Glomerular endothelial cell (primary cell): ENCODE measurements at regions not wholly inside any gene's neighbourhood (a gene's known extent, or its start where the extent isn't known, plus 50 kb on each side); places are given as distances from the start of the nearest gene placed in this dataset.

Experiments
- DNase-seq: peaks from one replicate; pipeline ENCODE4 v3.0.0-alpha.2; 2011; ENCODE audit warnings: low read depth, low spot score; ENCODE audit errors: extremely low read depth

DNA sequence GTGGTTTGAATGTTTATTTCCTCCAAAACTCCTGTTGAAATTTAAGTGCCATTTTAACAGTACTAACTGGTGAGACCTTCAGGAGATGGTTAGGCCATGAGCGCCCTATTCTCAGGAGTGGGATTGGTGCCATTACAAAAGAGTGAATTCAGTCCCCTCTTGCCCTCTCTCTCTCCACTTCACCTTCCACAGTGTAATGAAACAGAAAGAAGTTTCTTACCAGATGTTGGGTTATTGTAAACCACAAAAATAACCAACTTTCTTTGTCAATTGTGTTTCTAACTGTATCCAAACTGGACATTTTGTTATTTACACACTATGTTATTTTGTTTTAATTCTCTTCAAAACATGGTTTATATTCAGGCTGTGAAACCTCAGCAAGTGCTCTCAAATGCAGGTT is 1734.3 kb downstream of the PCDH7 start:
- DNase-seq, result no peak

DNA sequence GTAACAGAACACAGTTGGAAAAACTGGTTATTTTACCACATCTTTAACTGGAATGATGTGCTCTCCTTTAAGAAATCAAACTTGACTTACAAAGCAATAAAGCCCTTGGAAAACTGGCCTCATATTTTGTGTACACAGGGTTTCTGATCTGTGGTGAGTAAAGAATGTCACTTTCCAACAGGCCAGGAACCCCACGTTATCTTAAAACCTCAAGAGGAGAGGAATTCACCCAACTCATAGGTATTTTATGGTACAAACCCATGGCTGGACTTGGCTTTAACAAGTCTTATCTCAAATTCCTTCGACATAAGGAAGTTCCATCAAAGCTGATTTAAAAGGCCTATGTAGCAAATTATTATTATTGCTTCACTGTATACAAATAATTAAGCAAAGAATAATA is 1735.1 kb downstream of the PCDH7 start:
- no peak for DNase-seq

DNA sequence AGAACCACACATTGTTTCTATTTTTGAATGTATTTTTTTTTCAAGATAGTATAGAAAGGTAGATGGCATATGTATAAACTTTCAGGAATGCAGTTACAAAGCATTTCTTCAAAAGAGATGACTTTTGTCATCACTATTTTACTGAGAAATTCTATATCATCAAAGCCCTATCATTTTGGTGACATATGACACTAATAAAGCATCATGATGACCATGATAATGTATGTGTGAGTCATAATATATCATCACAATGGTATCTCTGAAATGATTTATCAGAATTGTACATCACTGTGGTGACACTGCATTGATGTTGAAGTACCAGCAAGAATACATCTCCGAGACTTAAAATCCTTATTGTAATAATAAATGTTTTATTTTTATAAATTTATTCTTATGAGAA is 1740.8 kb downstream of the PCDH7 start:
- DNase-seq, result no peak

DNA sequence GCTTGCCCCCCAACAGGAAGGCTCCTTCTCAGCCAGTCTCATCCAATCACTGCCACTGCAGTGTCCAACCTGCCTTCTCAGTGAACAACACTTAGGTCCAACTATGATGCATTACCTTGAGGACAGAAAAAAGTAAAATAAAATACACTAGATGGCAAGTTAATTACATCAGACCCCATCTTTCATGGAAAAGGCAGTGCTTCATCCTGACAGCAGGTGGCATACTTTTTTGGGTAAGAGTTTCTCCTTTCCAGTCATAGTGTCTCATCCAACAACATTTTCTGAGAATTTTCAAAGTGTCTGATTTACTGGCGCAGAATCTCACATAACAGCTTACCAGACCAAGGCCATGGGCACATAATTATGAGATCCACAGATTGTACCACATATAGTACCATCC is 1742.8 kb downstream of the PCDH7 start:
- DNase-seq, result no peak

DNA sequence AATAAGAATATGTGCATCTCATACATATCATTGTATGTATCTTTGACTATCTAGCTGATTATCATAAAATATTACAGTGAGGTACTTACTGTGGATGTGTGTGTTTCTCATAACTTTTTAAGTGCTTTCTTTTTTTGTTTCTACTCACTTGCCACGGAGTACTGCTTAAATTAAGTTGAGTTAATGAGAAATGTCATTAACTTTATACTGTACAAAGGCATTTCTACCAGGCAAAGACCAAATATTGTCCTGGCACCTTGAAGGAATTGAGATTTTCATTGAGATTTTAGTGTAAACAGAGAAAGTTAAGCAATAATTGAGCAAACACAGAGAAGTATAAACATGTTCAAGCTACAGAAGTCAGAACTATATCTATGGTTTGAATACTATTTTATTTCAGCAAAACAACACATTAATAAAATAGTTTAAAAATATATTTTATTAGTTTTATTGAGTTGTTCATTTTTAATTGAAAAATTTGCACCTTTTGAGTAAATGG is 1750.0 kb downstream of the PCDH7 start:
- DNase-seq, result no peak

DNA sequence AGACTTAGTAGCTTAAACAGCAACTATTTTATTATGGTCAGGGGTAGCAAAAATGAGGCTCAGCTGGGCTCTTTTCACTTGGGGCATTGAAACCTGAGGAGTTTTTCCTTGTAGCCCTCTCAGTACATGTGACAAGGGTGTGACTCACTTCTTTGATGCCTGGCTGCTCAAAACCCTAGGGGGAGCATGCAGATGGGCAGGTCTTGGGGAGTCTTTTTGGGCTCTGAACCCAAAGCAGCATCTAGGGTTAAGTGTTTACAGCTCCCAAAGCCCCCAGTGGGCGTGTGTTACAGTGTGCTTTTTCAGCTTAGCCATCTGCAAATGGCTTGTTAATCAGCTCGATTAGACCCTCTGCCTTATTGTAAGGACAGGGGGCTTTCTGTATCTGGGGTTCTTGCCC is 1752.7 kb downstream of the PCDH7 start:
- no peak for DNase-seq

DNA sequence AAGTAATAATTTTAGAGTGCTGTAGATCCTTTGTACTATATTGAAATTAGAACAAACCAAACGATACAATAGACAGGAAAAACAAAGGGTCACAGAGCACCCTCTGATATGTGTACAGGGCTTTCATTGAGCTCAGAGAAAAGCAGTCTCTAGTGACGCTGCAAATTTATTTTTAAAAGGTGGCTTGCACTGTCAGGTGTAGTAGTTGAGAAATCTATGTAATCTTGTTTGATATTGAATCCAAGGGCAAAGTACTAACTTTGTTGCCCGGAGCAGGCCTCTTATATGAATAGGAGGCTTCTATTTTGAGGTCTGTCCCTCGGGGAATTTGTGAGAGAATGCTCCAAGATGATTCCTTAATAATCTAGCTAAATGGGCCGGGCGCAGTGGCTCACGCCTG is 1755.5 kb downstream of the PCDH7 start:
- DNase-seq, result no peak

DNA sequence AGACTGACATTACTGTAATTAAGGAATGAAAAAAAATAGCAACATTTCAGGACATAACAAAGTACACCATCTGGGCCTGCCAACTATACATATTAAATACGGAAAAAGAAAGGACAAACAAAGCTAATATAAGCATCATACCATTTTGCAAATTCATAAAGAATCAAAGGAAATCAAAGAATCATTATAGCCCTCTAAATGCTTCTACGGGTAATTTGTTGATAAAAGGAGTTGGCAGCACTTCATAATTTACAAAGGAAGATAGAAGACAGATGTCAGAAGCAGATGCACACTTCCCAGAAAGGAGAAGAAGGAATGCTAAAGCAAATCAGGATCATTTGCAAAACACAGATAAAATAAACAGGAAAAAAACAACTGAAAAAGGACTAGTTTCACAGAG is 1757.3 kb downstream of the PCDH7 start:
- no peak for DNase-seq

DNA sequence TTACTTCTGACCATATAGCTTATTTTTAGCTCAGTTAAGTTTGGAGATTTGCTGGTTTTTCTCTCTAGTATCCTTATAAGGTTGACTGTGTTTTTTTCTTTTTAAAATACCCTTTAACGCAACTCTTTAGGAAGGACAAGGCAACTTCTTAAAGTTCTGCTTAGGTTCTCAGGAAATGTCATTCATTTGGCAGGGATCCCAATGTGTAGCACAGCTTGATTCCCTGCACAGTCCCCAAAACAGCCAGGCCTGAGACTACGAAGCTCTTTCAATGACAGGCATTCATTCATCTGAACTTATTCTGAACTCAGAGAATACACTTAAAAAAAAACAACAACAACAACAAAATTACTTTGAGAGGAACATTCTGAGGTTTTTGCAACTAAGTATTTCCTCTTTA is 1765.8 kb downstream of the PCDH7 start:
- no peak for DNase-seq

DNA sequence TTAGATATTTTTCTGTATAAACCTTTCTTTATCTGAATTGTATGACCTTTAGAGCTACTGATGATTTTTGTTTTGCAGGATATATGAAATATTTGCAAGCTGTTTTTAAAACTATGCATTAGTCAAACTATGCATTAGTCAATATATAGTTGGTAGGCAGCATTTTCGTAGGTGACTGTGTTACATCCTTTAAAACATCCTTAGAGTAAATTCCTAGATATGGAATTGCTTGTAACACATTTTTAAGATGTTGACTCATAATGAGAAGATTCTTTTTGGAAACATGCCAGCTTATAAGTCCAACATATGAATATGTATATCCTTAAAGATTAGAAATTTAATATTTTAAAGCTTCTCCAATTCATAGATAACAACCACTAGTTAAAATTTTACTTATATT is 1768.5 kb downstream of the PCDH7 start:
- DNase-seq, result no peak

DNA sequence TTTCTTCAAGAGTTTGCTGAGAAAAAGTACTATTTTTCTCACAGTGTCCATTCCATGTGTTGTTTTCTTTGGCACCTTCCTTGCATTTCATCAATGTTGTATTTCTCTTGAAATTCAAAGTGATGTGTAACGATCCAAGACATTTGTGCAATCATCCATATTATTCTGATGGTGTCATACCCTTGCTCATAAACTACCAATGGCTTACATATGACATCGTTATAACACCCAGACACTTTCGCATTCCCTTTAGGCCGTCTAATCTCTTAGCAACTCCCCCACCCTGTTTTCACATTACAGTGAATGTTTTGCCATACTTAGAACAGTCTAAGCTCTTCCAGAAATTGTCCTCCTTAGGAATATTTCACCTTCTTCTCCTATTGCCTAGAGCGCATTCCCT is 1779.0 kb downstream of the PCDH7 start:
- no peak for DNase-seq

DNA sequence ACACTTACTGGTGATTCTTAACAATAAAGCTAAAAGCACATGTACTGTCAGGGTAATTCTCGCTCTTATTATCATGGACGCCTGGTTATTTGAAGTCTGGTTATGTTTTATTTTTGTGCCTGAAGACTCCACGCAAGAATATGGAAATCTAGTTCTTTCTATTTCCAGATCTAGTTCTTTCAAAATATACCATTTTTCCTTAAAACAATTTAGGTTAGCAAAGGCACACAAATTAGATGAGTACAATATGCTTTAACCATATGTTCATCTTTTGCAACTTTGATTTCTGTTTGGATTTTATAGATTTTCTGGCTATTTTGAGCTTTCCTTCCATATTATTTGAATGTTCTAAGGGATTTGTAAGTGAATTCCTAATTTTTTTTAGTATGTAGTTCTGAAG is 1783.1 kb downstream of the PCDH7 start:
- DNase-seq, result no peak

DNA sequence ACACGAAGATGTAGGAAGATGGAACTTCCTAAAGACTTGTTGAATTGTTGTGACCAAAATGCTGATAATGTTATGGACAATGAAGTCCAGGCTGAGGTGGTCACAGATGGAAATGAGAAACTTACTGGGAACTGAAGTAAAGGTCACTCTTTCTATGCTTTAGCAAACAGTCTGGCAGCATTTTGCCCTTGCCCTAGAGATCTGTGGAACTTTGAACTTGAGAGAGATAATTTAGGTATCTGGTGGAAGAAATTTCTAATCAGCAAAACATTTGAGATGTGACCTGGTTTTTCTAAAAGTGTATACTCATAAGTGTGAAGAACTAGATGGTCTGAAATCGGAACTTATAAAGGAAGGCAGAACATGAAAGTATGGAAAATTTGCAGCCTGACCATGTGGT is 1785.9 kb downstream of the PCDH7 start:
- DNase-seq, result no peak

DNA sequence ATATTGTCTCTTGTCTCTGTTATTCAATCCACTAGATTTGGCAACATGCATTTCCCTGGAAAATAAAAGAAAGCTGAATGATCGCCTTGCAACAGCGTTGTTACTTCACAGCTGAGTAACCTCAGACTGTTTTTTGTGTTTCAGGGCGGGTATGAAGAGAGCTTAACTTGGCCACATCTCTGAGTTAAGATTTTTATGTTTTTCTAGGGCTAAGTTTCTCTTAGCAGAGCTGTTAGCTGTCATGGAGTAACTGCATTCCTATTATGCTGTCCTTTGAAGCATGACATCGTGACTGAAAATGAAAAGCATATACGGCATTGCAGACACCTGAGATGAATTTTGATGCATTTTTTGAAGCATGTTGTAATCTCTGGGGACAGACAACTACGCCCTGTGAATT is 1798.9 kb downstream of the PCDH7 start:
- DNase-seq, result no peak

DNA sequence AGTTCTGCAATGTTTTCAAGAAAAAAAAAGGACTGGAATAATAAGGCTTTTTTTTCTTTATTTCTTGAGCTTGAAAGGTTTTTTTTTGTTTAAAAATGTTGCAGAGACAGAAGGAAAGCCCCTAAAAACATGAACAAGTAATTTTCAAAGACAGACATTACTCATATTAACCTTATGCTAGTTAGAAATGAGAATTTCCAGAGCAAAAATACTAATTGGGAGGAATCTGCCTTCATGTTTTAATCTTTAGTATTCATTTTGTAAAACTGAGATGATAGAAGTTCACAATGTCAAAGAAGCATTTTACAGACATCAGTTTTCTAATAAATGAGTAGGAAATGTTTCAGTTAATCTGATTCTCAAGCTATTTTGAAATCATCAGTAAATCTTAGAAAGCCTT is 1805.3 kb downstream of the PCDH7 start:
- no peak for DNase-seq

DNA sequence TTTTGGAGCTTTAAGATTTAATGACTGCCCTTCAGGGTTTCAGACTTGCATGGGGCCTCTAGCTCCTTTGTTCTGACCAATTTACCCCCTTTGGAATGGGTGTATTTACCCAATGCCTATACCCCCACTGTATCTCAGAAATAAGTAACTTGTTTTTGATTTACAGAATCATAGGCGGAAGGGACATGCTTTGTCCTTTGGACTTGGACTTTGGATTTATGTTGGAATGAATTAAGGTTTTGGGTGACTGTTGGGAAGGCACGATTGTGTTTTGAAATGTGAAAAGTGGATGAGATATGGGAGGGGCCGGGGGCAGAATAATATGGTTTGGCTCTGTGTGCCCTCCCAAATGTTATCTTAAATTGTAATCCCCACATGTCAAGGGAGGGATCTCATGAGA is 1824.7 kb downstream of the PCDH7 start:
- no peak for DNase-seq

DNA sequence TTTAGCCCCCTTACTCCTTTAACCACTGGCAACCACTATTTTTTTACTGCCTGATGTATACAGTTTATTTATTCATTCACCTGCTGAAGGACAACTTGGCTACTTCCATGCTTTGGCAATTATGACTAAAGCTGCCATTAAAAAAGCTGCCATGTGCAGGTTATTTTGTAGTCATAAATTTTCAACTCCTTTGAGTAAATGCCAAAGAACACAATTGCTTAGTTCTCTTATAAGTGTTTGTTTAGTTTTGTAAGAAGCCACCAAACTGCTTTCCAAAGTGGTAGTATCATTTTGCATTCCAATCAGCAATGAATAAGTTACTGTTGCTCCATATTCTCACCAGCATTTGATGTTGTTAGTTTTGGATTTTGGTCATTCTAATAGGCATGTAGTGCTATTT is 1831.8 kb downstream of the PCDH7 start:
- DNase-seq, result no peak

DNA sequence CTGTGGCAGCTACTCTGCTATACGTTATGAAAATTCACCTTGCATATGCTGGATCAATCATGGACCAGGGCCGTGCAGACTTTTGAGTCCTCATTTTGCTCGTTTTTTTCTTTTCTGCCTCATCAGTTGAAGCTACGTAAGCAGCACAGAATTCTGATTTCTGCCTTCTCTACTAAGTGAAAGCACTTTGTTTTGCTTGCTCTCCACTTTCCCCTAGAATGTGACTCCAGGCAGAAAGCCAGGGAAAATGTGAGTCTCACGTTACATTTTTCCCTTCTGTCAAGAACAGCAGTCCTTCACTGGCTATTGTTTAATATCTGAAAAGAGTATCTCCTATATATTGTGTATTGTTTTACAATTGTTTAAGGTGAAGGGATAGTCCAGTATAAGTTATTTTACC is 1840.1 kb downstream of the PCDH7 start:
- no peak for DNase-seq

DNA sequence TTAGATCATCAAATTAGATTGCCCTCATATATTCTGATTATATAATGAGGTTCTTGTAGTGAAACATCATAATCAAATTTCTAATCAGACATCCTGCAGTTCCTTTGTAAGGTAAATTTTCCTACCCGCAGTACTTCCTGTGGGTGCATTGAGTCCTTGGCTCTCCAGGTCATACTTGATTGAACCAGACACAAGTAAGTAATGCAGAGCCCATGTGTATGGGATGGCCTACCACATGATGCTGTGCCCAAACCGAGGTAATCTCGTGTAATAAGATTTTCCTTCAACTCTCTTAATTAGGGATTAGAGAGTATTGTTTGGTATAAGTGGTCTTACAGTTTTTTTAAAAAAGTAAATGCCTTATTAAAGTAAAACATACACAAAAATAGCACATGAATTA is 1841.8 kb downstream of the PCDH7 start:
- no peak for DNase-seq

DNA sequence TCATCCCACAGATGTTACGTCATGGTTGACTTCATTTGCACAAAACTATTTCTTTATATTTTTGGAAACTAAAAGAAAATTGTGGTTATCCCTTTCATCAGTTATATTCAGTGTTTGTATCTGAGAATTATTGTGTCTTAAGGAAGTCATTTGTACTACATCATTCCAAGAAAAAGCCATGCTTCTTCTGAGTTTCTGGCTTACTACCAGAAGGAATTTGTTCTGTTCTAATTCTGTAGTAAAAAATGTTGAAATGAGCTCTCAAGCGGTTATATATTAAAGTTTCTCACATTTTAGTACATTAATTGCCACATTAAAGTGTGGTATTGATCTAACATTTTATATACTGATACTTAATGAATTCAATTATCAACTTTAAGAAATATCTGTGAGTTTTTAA is 1844.5 kb downstream of the PCDH7 start:
- no peak for DNase-seq

DNA sequence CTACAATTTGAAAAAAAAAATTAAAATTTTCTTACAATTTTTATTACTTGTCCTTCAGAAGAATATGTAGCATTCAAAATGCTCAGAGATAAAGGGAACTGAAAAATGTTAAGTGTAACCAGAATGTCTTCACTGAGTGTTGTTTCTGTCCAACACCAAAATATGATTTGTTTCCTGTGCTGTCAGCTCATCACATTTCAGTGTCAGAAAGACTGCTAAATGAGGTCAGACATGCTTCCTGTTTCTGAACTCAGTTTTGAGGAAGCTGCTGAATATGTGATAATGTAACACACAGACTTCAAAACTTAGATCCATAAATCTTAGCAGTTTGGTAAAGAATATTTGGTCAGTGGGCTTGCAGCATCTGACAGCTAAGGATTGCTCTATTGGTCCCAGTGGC is 1849.7 kb downstream of the PCDH7 start:
- no peak for DNase-seq

DNA sequence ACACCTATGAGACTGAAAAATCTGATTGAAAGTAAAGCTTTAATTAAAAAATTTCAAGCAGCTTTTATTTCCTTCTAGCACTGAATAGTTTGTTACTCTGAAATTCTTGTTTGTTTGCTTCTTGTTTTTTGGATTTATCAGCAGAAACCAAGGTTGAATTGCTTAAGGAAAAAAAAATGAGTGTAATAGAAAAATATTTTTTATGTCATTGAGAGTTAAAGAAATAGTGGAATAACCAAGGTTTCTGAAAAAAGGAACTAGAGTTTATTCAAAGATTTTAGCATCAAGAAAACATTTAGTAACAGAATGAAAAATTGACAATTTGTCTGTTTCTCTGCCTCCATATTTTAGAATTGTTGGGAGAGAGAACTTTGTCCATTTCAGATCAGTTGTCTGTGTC is 1852.2 kb downstream of the PCDH7 start:
- no peak for DNase-seq

DNA sequence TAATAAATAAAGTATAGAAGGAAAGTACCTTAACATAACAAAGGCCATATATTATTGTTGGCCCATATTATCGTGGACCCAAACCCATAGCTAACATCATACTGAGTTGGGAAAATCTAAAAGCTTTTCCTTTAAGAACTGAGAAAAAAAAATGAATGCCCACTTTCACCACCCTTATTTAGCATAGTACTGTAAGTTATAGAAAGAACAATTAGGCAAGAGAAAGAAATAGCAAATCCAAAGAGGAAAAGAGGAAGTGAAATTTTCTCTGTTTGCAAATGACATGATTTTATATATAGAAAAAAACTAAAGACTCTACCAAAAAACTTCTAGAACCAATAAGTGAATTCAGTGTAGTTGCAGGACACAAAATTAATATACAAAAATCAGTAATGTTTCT is 1854.6 kb downstream of the PCDH7 start:
- DNase-seq, result no peak

DNA sequence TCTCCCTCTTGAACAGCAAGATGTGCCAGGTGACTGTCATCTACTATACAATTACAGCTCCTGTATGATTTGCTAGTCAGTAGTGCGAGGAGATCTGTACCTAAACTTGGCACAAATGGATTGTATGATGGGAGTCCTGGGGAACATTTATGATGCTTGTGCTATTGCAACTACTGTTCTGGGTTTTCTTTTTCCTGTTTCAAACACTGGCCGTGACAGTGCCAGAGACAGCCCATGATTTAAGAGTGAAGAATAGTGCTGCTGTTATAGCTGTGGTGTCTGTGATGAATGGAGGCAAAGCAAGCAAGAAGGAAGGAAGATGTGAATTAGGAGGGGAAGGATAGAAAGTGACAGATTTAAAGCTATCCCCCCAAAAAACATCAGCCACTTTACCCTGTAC is 1868.9 kb downstream of the PCDH7 start:
- DNase-seq, result no peak
